SU-DHL-6 (cell line): ENCODE measurements at regions not wholly inside any gene's neighbourhood (a gene's known extent, or its start where the extent isn't known, plus 50 kb on each side); places are given as distances from the start of the nearest gene placed in this dataset.
"Not testable (repeated sequence)": the region's sequence is repeated elsewhere in the genome, so short reads cannot be mapped to it uniquely, and the experiment has no call there.

Source experiments
- H2AFZ ChIP-seq: fragments of 200-600 bp; sonication (generic); 2 replicates; pipeline ENCODE4 v1.6.1; 2014; ENCODE audit warnings: low read depth, mild to moderate bottlenecking, moderate library complexity, mixed read lengths, antibody characterized with exemption, low read length; ENCODE audit not compliant: severe bottlenecking
- H3F3A ChIP-seq: fragments of 200-600 bp; shearing (Covaris generic); 2 replicates; pipeline ENCODE4 v1.6.0; 2016; ENCODE audit warnings: antibody characterized with exemption, mild to moderate bottlenecking; ENCODE audit not compliant: insufficient read depth
- H3K27ac ChIP-seq: fragments of 200-600 bp; sonication (generic); 2 replicates; pipeline ENCODE4 v1.5.1; 2016; ENCODE audit warnings: low read depth, mild to moderate bottlenecking, low read length, moderate library complexity, mixed read lengths
- H3K27me3 ChIP-seq: fragments of 200-600 bp; sonication (generic), shearing (Covaris generic); 2 replicates; pipeline ENCODE4 v1.6.0; 2014; ENCODE audit warnings: mild to moderate bottlenecking, low read length
- H3K36me3 ChIP-seq: fragments of 200-600 bp; sonication (generic); 2 replicates; pipeline ENCODE4 v1.6.1; 2014; ENCODE audit warnings: mild to moderate bottlenecking, low read length, mixed read lengths
- H3K4me2 ChIP-seq: fragments of 300-600, 200-600 bp; shearing (Covaris generic), sonication (generic); 2 replicates; pipeline ENCODE4 v1.6.0; 2014; ENCODE audit warnings: low read length, low read depth, mild to moderate bottlenecking; ENCODE audit not compliant: poor library complexity, severe bottlenecking
- H3K4me3 ChIP-seq: fragments of 200-600 bp; sonication (generic); 2 replicates; pipeline ENCODE4 v1.5.1; 2014; ENCODE audit warnings: antibody characterized with exemption, low read length, mild to moderate bottlenecking, mixed read lengths; ENCODE audit not compliant: insufficient read depth, poor library complexity, severe bottlenecking
- H3K79me2 ChIP-seq: fragments of 200-600 bp; sonication (generic); 2 replicates; pipeline ENCODE4 v1.6.1; 2014; ENCODE audit warnings: mild to moderate bottlenecking, low read length, moderate library complexity; ENCODE audit not compliant: insufficient read depth
- H3K9ac ChIP-seq: fragments of 200-600 bp; sonication (generic); 2 replicates; pipeline ENCODE4 v1.7.0; 2014; ENCODE audit warnings: mild to moderate bottlenecking, low read length
- H3K9me2 ChIP-seq: fragments of 200-600 bp; sonication (generic); replicated peaks from 2 replicates; pipeline ENCODE4 v1.6.1; 2014; ENCODE audit warnings: low read length; ENCODE audit not compliant: insufficient read depth
- H3K9me3 ChIP-seq: fragments of 200-600 bp; sonication (generic); 2 replicates; pipeline ENCODE4 v1.6.1; 2014; ENCODE audit warnings: low read length, mixed read lengths; ENCODE audit not compliant: insufficient read depth
- H4K20me1 ChIP-seq: fragments of 200-600 bp; sonication (generic); 2 replicates; pipeline ENCODE4 v1.6.1; 2014; ENCODE audit warnings: low read depth, mild to moderate bottlenecking, antibody characterized with exemption, low read length, moderate library complexity, mixed read lengths
- EZH2phosphoT487 ChIP-seq: fragments of 200-600 bp; sonication (generic), shearing (Covaris generic); conservative IDR thresholded peaks from 2 replicates; pipeline ENCODE4 v1.6.1; 2018; ENCODE audit warnings: mild to moderate bottlenecking, antibody characterized with exemption, low read length, moderate library complexity, mixed read lengths
- TF ChIP-seq, protein P1 (sequence below): fragments of 200-600 bp; sonication (generic); IDR thresholded peaks from one replicate; pipeline ENCODE4 v1.5.1; 2017; ENCODE audit warnings: antibody characterized with exemption, mild to moderate bottlenecking, low read length, moderate library complexity; ENCODE audit not compliant: insufficient read depth, poor library complexity, severe bottlenecking

DNA sequence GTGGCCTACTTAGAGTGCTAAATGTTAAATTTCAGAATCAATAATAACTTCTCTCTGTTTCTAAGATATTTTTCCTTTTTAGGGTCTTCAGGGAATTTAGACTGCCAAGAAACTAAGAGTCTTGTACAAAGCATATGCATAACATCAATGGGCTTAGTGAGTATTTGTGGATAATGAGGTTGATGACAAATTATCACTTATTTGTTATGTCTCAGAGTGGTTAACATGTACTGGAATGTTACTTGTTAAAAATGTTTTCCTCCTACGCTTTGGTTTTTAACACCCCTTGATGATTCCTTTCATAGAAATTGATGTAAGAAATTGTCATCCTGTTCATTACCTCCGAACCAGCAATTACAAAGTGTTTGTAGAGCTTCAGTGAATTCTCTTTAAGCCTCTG lies 144.3 kb downstream of the MRPS30 start:
- TF ChIP-seq, protein P1, sequence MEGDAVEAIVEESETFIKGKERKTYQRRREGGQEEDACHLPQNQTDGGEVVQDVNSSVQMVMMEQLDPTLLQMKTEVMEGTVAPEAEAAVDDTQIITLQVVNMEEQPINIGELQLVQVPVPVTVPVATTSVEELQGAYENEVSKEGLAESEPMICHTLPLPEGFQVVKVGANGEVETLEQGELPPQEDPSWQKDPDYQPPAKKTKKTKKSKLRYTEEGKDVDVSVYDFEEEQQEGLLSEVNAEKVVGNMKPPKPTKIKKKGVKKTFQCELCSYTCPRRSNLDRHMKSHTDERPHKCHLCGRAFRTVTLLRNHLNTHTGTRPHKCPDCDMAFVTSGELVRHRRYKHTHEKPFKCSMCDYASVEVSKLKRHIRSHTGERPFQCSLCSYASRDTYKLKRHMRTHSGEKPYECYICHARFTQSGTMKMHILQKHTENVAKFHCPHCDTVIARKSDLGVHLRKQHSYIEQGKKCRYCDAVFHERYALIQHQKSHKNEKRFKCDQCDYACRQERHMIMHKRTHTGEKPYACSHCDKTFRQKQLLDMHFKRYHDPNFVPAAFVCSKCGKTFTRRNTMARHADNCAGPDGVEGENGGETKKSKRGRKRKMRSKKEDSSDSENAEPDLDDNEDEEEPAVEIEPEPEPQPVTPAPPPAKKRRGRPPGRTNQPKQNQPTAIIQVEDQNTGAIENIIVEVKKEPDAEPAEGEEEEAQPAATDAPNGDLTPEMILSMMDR, result no peak
- no peak for TF ChIP-seq EZH2phosphoT487
- H3K27me3 ChIP-seq, result 0 out of 2 replicates have a peak, but pooled peaks cover 2% of the 10 kb centered on the region
- H3K9me3 ChIP-seq, result no peaks in the 10 kb centered on the region
- H3K9ac ChIP-seq, result no peak overlapping the region
- H3K36me3 ChIP-seq, result no peaks in the 10 kb centered on the region
- no peaks in the 10 kb centered on the region for H3F3A ChIP-seq
- no peak overlapping the region for H3K4me2 ChIP-seq
- H3K79me2 ChIP-seq, result no peaks in the 10 kb centered on the region
- no peaks in the 10 kb centered on the region for H4K20me1 ChIP-seq
- no peaks in the 10 kb centered on the region for H3K9me2 ChIP-seq
- no peak overlapping the region for H3K27ac ChIP-seq
- no peak overlapping the region for H3K4me3 ChIP-seq
- no peak overlapping the region for H2AFZ ChIP-seq

DNA sequence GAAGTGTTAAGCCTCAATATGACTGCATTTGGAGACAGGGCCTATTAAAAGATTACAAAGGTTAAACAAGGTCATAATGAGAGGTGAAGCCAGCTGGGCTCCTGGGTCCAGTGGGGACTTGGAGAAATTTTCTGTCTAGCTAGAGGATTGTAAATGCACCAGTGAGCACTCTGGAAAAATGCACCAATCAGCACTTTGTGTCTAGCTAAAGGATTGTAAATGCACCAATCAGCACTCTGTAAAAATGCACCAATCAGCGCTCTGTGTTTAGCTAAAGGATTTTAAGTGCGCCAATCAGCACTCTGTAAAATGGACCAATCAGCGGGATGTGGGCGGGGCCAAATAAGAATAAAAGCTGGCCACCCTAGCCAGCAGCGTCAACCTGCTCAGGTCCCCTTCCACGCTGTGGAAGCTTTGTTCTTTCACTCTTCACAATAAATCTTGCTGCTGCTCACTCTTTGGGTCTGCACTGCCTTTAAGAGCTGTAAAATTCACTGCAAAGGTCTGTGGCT lies 150.3 kb downstream of the MRPS30 start:
- not testable (repeated sequence) for H3K9me3 ChIP-seq

DNA sequence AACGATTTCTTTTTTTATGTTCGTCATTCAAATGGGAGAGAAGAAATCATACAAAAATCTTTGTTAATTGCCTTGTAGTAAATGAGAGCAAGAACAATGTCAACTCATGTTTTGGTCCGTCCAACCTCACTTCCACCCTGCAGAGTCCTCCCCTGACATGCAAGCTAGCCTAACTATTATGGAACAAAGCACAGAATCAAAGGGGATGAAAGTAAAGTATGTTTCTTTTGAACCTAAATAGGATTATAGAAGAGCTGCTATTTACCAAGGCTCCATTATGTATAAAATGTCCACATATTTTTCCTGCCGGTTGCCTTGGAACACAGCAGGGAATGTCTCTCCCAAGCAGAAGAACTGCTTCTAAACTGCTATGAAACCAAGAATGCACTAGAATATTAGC lies 161.1 kb downstream of the MRPS30 start:
- Histone ChIP-seq H3K9ac (no peak overlapping the region), H4K20me1 (no peaks in the 10 kb centered on the region), H3K27me3 (no peaks in the 10 kb centered on the region), H2AFZ (no peak overlapping the region), H3K9me3 (0 out of 2 replicates have a peak, but pooled peaks cover 3% of the 10 kb centered on the region), H3K4me3 (no peak overlapping the region), H3K79me2 (no peaks in the 10 kb centered on the region), H3K9me2 (no peaks in the 10 kb centered on the region), H3K4me2 (no peak overlapping the region), H3F3A (no peaks in the 10 kb centered on the region), H3K27ac (no peak overlapping the region), H3K36me3 (no peaks in the 10 kb centered on the region)
- TF ChIP-seq EZH2phosphoT487, result no peak
- TF ChIP-seq, protein P1, result no peak

More for the DNA sequence above, 150.3 kb downstream of the MRPS30 start:
- not testable (repeated sequence) for H3K9me2 ChIP-seq, H3K27me3 ChIP-seq, H3K9ac ChIP-seq, H3K36me3 ChIP-seq, H2AFZ ChIP-seq, H3K4me2 ChIP-seq, H4K20me1 ChIP-seq, H3K4me3 ChIP-seq, H3K27ac ChIP-seq, H3K79me2 ChIP-seq, H3F3A ChIP-seq

DNA sequence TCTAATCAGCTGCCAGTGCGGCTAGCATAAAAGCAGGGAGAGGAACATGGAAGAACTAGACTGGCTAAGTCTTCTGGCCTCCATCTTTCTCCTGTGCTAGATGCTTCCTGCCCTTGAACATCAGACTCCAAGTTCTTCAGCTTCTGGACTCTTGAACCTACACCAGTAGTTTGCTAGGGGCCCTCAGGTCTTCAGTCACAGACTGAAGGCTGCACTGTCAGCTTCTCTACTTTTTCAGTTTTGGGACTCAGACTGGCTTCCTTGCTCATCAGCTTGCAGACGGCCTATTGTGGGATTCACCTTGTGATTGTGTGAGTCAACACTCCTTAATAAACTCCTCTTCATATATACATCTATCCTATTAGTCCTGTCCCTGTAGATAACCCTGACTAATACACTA lies 162.2 kb downstream of the MRPS30 start:
- H3K4me3 ChIP-seq, H3K9me2 ChIP-seq, H3K79me2 ChIP-seq, H2AFZ ChIP-seq, H3K9ac ChIP-seq, H3K9me3 ChIP-seq, H3K27me3 ChIP-seq, H3K4me2 ChIP-seq, H4K20me1 ChIP-seq, H3F3A ChIP-seq, H3K27ac ChIP-seq, H3K36me3 ChIP-seq: not testable (repeated sequence)
